IPS DF 6.9 (cell line): ENCODE measurements at regions not wholly inside any gene's neighbourhood (a gene's known extent, or its start where the extent isn't known, plus 50 kb on each side); places are given as distances from the start of the nearest gene placed in this dataset.

ENCODE experiments used
- DNase-seq: peaks from one replicate; pipeline ENCODE4 v3.0.0-alpha.2; 2013; ENCODE audit warnings: low read depth, low spot score
- H3K27ac ChIP-seq: one replicate; pipeline ENCODE4 v1.5.1; 2013; ENCODE audit warnings: low read length, control low read depth
- H3K27me3 ChIP-seq: 2 replicates; pipeline ENCODE4 v1.6.1; 2013; ENCODE audit warnings: mild to moderate bottlenecking, low read length; ENCODE audit not compliant: control insufficient read depth, insufficient read depth
- H3K36me3 ChIP-seq: 2 replicates; pipeline ENCODE4 v1.6.1; 2013; ENCODE audit warnings: low read length; ENCODE audit not compliant: control insufficient read depth, insufficient read depth
- H3K4me1 ChIP-seq: 2 replicates; pipeline ENCODE4 v1.6.1; 2013; ENCODE audit warnings: low read length; ENCODE audit not compliant: control insufficient read depth, insufficient read depth
- H3K4me3 ChIP-seq: 2 replicates; pipeline ENCODE4 v1.5.1; 2013; ENCODE audit warnings: mild to moderate bottlenecking, low read length
- H3K9me3 ChIP-seq: 2 replicates; pipeline ENCODE4 v1.6.1; 2013; ENCODE audit warnings: low read length, inconsistent platforms; ENCODE audit not compliant: control insufficient read depth, insufficient read depth
- WGBS: extraction: QIAGEN DNeasy Blood & Tissue Kit; methylation state at CpG from one replicate; pipeline ENCODE4 v1.1.7; 2013; ENCODE audit warnings: mixed read lengths, missing lambda C conversion rate; ENCODE audit not compliant: insufficient read length, insufficient coverage; 5-methylcytosine and 5-hydroxymethylcytosine counted together

DNA sequence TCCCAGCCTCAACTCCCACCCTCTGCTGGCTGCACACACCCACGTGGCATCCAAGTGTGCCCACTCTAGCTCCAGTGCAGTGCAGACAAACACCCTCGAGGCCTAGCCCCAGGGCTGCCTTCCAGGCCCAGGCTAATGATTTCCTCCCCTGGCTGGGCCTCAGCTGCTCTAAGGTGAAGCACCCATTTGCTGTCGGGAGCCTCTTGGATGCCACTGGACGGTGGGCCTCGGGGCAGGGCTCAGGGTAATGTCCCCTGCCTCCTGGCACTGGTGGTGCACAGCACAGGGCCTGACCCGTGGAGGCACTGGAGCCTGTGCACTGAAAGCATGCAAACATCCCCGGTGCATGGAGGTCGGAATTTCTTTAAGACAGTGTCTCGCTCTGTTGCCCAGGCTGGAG lies 635.2 kb downstream of the TBC1D22A start:
- H3K4me1 ChIP-seq: no peaks in the 10 kb centered on the region
- H3K27ac ChIP-seq: no peak overlapping the region
- H3K4me3 ChIP-seq: no peak overlapping the region
- H3K36me3 ChIP-seq: no peaks in the 10 kb centered on the region; the same call in 1 of the 2 replicates
- peaks cover 38% of the 10 kb centered on the region for H3K9me3 ChIP-seq
- WGBS: no CpG with 5 or more reads among the region's 9 CpGs
- no peak for DNase-seq
- no peaks in the 10 kb centered on the region; the same call in 1 of the 2 replicates for H3K27me3 ChIP-seq

DNA sequence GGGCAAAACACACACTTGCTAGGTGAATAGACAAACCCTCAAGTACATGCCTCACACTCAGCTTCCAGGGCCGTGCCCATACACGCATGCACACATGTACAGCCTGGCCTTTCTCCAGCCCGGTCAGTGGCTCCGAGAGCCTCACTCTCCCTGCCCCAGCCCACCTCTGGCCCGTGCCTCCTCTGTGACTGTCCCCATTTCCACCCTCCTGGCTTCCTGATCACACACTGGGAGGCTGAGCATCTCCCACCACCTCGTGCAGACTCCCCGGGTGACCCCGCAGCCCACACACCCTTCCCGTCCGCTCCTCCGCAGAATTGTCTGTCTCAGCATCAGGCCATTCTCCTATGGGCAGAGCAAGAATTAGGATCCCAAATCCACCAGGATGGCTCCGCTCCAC lies 634.1 kb downstream of the TBC1D22A start:
- H3K9me3 ChIP-seq: peaks cover 43% of the 10 kb centered on the region
- no CpG with 5 or more reads among the region's 12 CpGs for WGBS

GRCh38 chr22:47396105-47396504 lies 633.7 kb downstream of the TBC1D22A start:
- no peak overlapping the region for H3K4me3 ChIP-seq
- WGBS: no CpG with 5 or more reads among the region's 12 CpGs
- no peaks in the 10 kb centered on the region for H3K4me1 ChIP-seq
- H3K27me3 ChIP-seq: no peaks in the 10 kb centered on the region; the same call in 1 of the 2 replicates
- peaks cover 41% of the 10 kb centered on the region for H3K9me3 ChIP-seq
- H3K36me3 ChIP-seq: no peaks in the 10 kb centered on the region
- no peak overlapping the region for H3K27ac ChIP-seq
- DNase-seq: no peak

More for the DNA sequence above, 634.1 kb downstream of the TBC1D22A start:
- no peaks in the 10 kb centered on the region; the same call in 1 of the 2 replicates for H3K27me3 ChIP-seq
- H3K4me3 ChIP-seq: no peak overlapping the region
- no peak for DNase-seq
- no peaks in the 10 kb centered on the region; the same call in 1 of the 2 replicates for H3K36me3 ChIP-seq
- H3K4me1 ChIP-seq: no peaks in the 10 kb centered on the region
- no peak overlapping the region for H3K27ac ChIP-seq

- no peak overlapping the region for H3K27ac ChIP-seq
- H3K4me1 ChIP-seq: no peaks in the 10 kb centered on the region
- peaks cover 42% of the 10 kb centered on the region for H3K9me3 ChIP-seq
- no peaks in the 10 kb centered on the region for H3K36me3 ChIP-seq
- no peaks in the 10 kb centered on the region; the same call in 1 of the 2 replicates for H3K27me3 ChIP-seq
- H3K4me3 ChIP-seq: no peak overlapping the region
- no peak for DNase-seq
- WGBS: no CpG with 5 or more reads among the region's 8 CpGs
Measured at GRCh38 chr22:47395481-47395880, 633.0 kb downstream of the TBC1D22A start.

GRCh38 chr22:47394504-47395440 lies 632.3 kb downstream of the TBC1D22A start:
- H3K27me3 ChIP-seq: no peaks in the 10 kb centered on the region; the same call in 1 of the 2 replicates
- DNase-seq: no peak
- peaks cover 42% of the 10 kb centered on the region for H3K9me3 ChIP-seq
- H3K27ac ChIP-seq: no peak overlapping the region
- H3K4me3 ChIP-seq: no peak overlapping the region
- no peaks in the 10 kb centered on the region for H3K4me1 ChIP-seq
- no peaks in the 10 kb centered on the region for H3K36me3 ChIP-seq
- WGBS: no CpG with 5 or more reads among the region's 12 CpGs

DNA sequence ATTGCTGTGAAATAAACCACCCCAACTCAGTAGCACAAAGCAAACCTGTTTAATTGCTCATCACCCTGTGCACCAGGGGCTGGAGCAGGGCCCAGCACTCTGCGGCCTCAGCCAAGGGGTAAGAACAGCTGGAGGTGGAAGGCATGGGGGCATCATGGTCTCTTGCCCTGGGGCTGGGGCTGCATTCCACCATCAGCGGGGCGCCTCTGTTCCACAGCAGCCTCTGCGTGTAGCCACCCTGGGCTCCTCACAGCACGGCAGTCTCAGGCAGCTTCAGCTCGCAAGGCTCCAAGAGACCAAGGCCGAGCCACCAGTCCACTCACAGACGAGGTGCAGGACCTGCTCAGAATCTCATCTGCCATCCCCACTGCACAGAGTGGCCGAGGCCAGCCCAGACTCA lies 630.7 kb downstream of the TBC1D22A start:
- H3K4me3 ChIP-seq: no peak overlapping the region
- WGBS: no CpG with 5 or more reads among the region's 9 CpGs
- peaks cover 45% of the 10 kb centered on the region for H3K9me3 ChIP-seq
- H3K36me3 ChIP-seq: no peaks in the 10 kb centered on the region
- no peaks in the 10 kb centered on the region for H3K4me1 ChIP-seq
- no peak for DNase-seq
- H3K27me3 ChIP-seq: no peaks in the 10 kb centered on the region; the same call in 1 of the 2 replicates
- H3K27ac ChIP-seq: no peak overlapping the region

DNA sequence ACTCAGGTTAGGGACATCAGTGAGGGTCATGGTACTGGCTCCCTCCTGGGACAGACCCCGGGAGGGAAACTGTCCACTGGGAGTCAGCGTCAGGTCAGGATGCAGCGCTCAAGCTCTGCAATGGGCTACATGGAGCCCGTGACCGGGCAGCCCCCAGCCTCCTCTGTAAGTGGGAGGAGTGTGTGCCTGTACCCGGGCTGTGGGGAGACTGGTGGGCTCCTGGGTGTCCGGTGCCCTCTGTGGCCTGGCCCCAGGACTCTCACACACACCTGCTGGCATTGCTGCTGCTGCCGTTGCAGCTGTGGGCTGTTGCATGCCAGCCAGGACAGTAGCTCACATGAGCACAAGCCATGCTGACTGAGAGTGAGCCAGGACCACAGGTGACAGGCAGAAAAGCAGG lies 630.3 kb downstream of the TBC1D22A start:
- Histone ChIP-seq H3K27me3 (no peaks in the 10 kb centered on the region; the same call in 1 of the 2 replicates), H3K27ac (no peak overlapping the region), H3K4me1 (no peaks in the 10 kb centered on the region), H3K4me3 (no peak overlapping the region), H3K36me3 (no peaks in the 10 kb centered on the region), H3K9me3 (peaks cover 48% of the 10 kb centered on the region)
- DNase-seq: no peak
- no CpG with 5 or more reads among the region's 8 CpGs for WGBS

DNA sequence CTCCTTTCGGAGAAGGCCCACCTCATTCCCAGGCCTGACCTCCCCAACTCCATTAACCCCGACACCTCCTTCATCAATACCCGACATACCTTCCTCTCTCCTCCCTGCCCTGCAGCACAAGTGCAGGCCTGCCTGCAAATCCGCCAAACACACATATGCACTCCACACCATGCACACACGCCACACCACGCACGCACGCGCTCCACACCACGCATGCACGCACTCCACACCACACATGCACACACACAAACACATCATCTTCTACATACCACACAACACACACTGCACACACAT lies 629.6 kb downstream of the TBC1D22A start:
- H3K4me3 ChIP-seq: no peak overlapping the region
- no peak for DNase-seq
- no peaks in the 10 kb centered on the region for H3K36me3 ChIP-seq
- H3K27me3 ChIP-seq: no peaks in the 10 kb centered on the region; the same call in 1 of the 2 replicates
- no peak overlapping the region for H3K27ac ChIP-seq
- no peaks in the 10 kb centered on the region for H3K4me1 ChIP-seq
- 100% methylated on average over 7 of the region's 11 CpGs for WGBS
- peaks cover 45% of the 10 kb centered on the region for H3K9me3 ChIP-seq

GRCh38 chr22:47391169-47392053 lies 629.0 kb downstream of the TBC1D22A start:
- no CpG with 5 or more reads among the region's 23 CpGs for WGBS
- DNase-seq: no peak
- Histone ChIP-seq H3K27ac (no peak overlapping the region), H3K27me3 (no peaks in the 10 kb centered on the region; the same call in 1 of the 2 replicates), H3K36me3 (no peaks in the 10 kb centered on the region), H3K9me3 (peaks cover 45% of the 10 kb centered on the region), H3K4me1 (no peaks in the 10 kb centered on the region), H3K4me3 (no peak overlapping the region)
